ENCODE measurements at regions not wholly inside any gene's neighbourhood (a gene's known extent, or its start where the extent isn't known, plus 50 kb on each side); places are given as distances from the start of the nearest gene placed in this dataset.

DNA sequence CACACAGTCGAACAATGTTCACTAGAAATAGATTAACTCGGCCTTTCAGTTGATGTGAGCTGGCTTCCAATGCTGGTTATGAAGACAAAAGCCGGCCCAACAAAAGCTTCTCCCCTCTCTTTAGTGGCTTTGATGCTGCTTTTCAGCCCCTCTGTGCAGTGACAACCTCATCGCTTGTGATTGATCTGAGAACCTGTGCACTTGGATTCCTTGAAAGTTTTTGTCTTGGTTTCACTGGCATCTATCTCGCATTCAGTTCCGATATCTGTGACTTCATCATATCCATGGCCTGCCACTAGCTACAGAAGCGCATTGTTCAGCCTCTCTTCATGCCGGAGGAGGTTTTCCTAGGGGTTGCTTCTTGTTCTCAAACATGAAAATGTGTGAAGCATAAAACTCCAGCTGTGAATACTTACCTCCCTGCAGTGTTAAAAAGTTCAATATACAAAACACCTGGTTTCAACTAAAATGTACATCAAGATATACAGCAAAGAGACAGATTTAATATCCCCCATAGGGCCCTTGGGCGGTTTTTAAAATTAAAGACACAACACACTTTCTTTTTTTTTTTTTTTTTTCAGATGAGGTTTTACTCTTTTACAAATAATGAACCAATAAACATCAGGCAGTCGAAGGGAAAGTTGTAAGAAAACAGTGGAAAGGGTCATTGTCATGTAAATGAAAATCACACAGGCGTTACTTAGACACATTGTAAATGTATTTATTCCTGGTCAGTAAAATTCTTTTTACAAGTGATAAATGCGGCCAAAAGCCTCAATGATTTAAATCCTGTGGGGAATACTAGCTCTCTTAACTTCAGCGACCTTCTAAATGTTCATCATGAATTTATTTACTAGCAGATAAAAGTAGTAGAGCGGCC, 1252.8 kb downstream of the EFNB2 start:
- TF ChIP-seq, protein P1, sequence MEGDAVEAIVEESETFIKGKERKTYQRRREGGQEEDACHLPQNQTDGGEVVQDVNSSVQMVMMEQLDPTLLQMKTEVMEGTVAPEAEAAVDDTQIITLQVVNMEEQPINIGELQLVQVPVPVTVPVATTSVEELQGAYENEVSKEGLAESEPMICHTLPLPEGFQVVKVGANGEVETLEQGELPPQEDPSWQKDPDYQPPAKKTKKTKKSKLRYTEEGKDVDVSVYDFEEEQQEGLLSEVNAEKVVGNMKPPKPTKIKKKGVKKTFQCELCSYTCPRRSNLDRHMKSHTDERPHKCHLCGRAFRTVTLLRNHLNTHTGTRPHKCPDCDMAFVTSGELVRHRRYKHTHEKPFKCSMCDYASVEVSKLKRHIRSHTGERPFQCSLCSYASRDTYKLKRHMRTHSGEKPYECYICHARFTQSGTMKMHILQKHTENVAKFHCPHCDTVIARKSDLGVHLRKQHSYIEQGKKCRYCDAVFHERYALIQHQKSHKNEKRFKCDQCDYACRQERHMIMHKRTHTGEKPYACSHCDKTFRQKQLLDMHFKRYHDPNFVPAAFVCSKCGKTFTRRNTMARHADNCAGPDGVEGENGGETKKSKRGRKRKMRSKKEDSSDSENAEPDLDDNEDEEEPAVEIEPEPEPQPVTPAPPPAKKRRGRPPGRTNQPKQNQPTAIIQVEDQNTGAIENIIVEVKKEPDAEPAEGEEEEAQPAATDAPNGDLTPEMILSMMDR (conservative IDR thresholded peaks at IDR 0.05; ENCODE audit: low read depth, low read length): no peak
- TF ChIP-seq EZH2 (IDR thresholded peaks at IDR 0.05; ENCODE audit: low read length, unreplicated experiment): no peak
